Activated B cell treated with CpG ODN at 0.5 μM for 24 hours (primary cell): ENCODE measurements at regions not wholly inside any gene's neighbourhood (a gene's known extent, or its start where the extent isn't known, plus 50 kb on each side); places are given as distances from the start of the nearest gene placed in this dataset.

Source experiments
- ATAC-seq: fragments of 200-7000 bp; cut with Tn5 transposase; one replicate; pipeline ENCODE4 v1.10.0; 2021; ENCODE audit warnings: low read depth, mild to moderate bottlenecking, moderate library complexity
- CTCF ChIA-PET: fragments of 350-600 bp; sonication (Branson Sonifier 250); formaldehyde crosslinking; loops from one replicate; lab custom pipeline; 2021; ENCODE audit warnings: antibody characterized with exemption; lab: Charles Lee
- POLR2A ChIA-PET: fragments of 350-600 bp; sonication (Branson Sonifier 250); formaldehyde crosslinking; loops from one replicate; lab custom pipeline; 2021; ENCODE audit warnings: antibody characterized with exemption; lab: Charles Lee
- DNase-seq: peaks from one replicate; pipeline ENCODE4 v3.0.0; 2022
- H3K27ac Mint-ChIP-seq: one replicate; pipeline ENCODE4 v1.8.0; 2020; ENCODE audit warnings: mixed read lengths
- H3K27me3 Mint-ChIP-seq: one replicate; pipeline ENCODE4 v1.8.0; 2021; ENCODE audit warnings: mixed read lengths
- H3K36me3 Mint-ChIP-seq: one replicate; pipeline ENCODE4 v1.8.0; 2021; ENCODE audit warnings: low read depth, mixed read lengths
- H3K4me1 Mint-ChIP-seq: one replicate; pipeline ENCODE4 v1.8.0; 2021; ENCODE audit warnings: mixed read lengths
- H3K4me3 Mint-ChIP-seq: one replicate; pipeline ENCODE4 v1.8.0; 2020; ENCODE audit warnings: mild to moderate bottlenecking, mixed read lengths
- H3K9me3 Mint-ChIP-seq: one replicate; pipeline ENCODE4 v1.8.0; 2020; ENCODE audit warnings: mixed read lengths
- intact Hi-C: fragments of 100-400 bp; cut with micrococcal nuclease; formaldehyde crosslinking; loops from one replicate; pipeline ENCODE4 v1.15.1; 2024
- TF ChIP-seq, protein P1 (sequence below): fragments of 200-600 bp; IDR thresholded peaks from one replicate; pipeline ENCODE4 v1.8.0; 2022; ENCODE audit warnings: antibody characterized with exemption, mild to moderate bottlenecking

DNA sequence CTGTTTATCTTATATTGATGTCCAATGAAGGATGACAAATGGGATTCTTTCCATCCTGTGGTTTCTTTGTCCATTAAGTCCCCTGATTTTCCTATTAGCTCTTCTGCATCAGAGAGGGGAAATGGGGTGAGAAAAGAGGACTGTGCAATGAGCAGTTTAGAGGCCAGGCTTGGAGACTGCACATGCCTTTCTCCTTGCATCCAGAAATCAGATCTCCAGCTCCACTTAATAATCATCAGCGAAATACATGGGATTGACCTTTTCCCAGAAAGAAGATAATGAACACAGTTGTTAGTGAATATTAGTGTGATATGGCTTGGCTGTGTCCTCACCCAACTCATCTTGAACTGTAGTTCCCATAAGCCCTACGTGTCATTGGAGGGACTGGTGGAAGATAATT lies 697.4 kb downstream of the CBLN2 start:
- intact Hi-C loops: no loop called here
- no peaks in the 10 kb centered on the region for H3K36me3 Mint-ChIP-seq
- TF ChIP-seq, protein P1, sequence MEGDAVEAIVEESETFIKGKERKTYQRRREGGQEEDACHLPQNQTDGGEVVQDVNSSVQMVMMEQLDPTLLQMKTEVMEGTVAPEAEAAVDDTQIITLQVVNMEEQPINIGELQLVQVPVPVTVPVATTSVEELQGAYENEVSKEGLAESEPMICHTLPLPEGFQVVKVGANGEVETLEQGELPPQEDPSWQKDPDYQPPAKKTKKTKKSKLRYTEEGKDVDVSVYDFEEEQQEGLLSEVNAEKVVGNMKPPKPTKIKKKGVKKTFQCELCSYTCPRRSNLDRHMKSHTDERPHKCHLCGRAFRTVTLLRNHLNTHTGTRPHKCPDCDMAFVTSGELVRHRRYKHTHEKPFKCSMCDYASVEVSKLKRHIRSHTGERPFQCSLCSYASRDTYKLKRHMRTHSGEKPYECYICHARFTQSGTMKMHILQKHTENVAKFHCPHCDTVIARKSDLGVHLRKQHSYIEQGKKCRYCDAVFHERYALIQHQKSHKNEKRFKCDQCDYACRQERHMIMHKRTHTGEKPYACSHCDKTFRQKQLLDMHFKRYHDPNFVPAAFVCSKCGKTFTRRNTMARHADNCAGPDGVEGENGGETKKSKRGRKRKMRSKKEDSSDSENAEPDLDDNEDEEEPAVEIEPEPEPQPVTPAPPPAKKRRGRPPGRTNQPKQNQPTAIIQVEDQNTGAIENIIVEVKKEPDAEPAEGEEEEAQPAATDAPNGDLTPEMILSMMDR: no peak
- ATAC-seq (no peak), DNase-seq (no peak)
- ChIA-PET POLR2A (no interaction called here), CTCF (no interaction called here)
- peaks cover 27% of the 10 kb centered on the region for H3K9me3 Mint-ChIP-seq
- no peak overlapping the region for H3K27ac Mint-ChIP-seq
- no peaks in the 10 kb centered on the region for H3K27me3 Mint-ChIP-seq
- no peaks in the 10 kb centered on the region for H3K4me1 Mint-ChIP-seq
- H3K4me3 Mint-ChIP-seq: no peak overlapping the region

DNA sequence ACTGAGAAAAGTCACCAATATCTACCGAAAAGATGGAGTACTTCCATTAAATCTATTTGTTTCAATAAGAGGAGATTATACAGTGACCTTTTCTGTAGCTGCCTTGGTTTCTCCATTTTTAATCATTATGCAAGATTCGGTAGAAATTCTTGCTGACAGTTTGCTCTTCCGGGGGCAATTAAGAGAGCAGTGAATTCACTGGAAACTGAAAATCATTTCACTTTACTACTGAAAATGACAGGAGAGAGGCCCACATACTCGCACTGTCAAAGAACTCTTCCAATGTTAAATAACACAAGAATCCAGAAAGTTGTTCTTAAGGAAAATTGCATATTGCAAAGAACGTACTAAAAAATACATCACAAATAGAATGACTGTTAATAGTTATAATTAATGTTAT lies 699.3 kb downstream of the CBLN2 start:
- H3K27me3 Mint-ChIP-seq: no peaks in the 10 kb centered on the region
- H3K27ac Mint-ChIP-seq: no peak overlapping the region
- POLR2A ChIA-PET: no interaction called here
- CTCF ChIA-PET: no interaction called here
- TF ChIP-seq, protein P1: no peak
- H3K9me3 Mint-ChIP-seq: peaks cover 23% of the 10 kb centered on the region
- no peak for DNase-seq
- no peak overlapping the region for H3K4me3 Mint-ChIP-seq
- intact Hi-C loops: no loop called here
- H3K4me1 Mint-ChIP-seq: no peaks in the 10 kb centered on the region
- ATAC-seq: no peak
- H3K36me3 Mint-ChIP-seq: no peaks in the 10 kb centered on the region

DNA sequence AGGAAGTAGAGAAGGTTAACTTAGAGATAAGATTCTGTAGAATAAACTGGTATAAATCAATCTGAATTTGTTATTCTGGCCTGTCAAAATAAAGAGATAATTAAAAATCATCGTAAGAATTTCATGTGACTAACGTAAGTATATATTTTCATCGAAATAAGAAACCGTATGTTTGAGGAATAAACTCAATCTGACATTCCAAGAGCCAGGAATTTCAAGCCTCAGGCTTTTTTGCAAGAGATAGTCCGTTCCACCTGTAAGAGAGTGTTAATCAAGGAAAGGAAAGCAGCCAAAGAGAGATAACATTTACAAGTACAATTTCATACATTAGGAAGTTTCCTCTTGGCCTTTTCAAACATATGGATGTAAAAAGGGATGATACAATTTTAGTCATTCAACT lies 701.5 kb downstream of the CBLN2 start:
- Mint-ChIP-seq H3K27ac (no peak overlapping the region), H3K9me3 (peaks cover 13% of the 10 kb centered on the region), H3K36me3 (no peaks in the 10 kb centered on the region), H3K4me1 (no peaks in the 10 kb centered on the region), H3K4me3 (no peak overlapping the region), H3K27me3 (no peaks in the 10 kb centered on the region)
- no peak for ATAC-seq
- TF ChIP-seq, protein P1: no peak
- POLR2A ChIA-PET: no interaction called here
- CTCF ChIA-PET: no interaction called here
- no peak for DNase-seq
- intact Hi-C loops: no loop called here

DNA sequence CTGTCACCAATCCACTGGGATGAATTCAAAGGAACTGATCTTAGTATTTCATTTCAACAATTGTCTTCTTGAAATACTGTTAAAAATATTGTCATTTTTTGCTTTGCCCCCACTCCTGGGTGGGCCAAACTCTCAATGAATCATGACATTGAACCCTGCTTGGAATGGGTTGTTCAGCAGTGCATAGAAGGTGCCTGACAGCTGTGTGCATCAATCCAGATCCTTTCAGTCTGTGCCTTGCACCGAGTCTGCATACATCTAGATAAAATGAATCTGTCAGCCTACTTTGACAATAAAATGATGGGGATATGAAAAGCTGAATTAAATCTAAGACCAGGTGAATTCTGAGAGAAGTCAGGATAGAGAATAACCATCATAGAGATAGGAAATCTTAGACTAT lies 706.6 kb downstream of the CBLN2 start:
- POLR2A ChIA-PET: no interaction called here
- Mint-ChIP-seq H3K9me3 (no peaks in the 10 kb centered on the region), H3K27me3 (no peaks in the 10 kb centered on the region), H3K4me1 (no peaks in the 10 kb centered on the region), H3K36me3 (no peaks in the 10 kb centered on the region), H3K4me3 (no peak overlapping the region), H3K27ac (no peak overlapping the region)
- TF ChIP-seq, protein P1: no peak
- intact Hi-C loops: no loop called here
- ATAC-seq (no peak), DNase-seq (no peak)
- CTCF ChIA-PET: no interaction called here

DNA sequence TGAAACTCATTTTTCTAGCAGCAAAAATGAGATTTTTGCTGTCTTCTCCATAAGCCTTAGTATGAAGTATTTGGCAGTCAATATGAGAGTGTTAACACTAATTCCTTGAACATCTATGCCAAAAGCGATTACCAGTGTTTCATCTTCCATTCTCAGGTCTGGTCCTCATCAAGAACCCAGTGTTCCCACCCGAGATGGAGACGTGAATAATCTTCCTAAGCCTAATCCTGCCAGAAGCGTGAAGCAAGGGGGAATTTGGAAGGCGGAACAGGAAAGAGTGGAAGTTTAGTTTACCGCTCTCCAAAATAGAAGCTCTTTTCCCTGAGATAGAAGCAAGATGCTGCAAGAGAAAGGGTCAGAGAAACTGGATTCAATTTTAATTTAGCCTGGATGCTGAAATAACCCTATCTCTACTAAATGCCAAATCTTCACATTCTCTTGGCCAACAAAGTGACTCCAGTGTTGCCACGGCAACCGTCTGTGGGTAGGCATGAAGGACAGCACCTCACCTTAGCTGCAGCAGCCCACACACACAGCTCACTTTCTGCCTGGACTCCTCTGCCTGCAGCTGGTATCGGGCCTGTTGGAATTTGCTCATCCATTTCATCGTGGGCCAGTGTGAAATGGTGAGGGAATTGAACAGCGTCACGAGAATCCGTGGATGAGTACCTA lies 711.1 kb downstream of the CBLN2 start:
- ATAC-seq: no peak

More for the DNA sequence above, 711.1 kb downstream of the CBLN2 start:
- TF ChIP-seq, protein P1: no peak
- intact Hi-C loops: no loop called here
- H3K4me1 Mint-ChIP-seq: no peaks in the 10 kb centered on the region
- H3K27ac Mint-ChIP-seq: no peak overlapping the region
- POLR2A ChIA-PET: no interaction called here
- no peaks in the 10 kb centered on the region for H3K27me3 Mint-ChIP-seq
- CTCF ChIA-PET: no interaction called here
- H3K4me3 Mint-ChIP-seq: no peak overlapping the region
- H3K36me3 Mint-ChIP-seq: no peaks in the 10 kb centered on the region
- H3K9me3 Mint-ChIP-seq: no peaks in the 10 kb centered on the region
- DNase-seq: no peak
